ENCODE measurements at regions not wholly inside any gene's neighbourhood (a gene's known extent, or its start where the extent isn't known, plus 50 kb on each side); places are given as distances from the start of the nearest gene placed in this dataset.
"Not testable (repeated sequence)": the region's sequence is repeated elsewhere in the genome, so short reads cannot be mapped to it uniquely, and the experiment has no call there.

DNA sequence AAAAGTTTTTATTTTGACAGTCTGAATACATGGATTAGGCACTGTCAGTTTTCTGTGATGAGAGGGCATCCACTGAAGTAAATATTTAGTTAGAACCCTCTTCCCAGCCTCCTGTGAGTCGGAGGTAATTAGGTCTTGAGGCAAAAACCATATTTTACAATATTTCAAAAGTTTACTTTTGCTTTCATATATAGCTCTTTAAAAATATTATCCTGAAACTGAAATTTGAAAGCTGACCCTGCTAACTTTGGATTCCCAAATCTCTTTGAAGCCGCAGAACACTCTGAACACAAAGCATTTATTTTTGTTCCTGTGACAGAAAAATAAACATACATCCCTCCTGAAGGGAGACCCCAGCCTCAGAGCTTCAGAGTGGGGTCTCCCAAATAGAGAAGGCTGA, 317.4 kb downstream of the KIF20B start:
- DNase-seq (ENCODE audit: low read depth in 4 of 4, low spot score in 1 of 4): no peak

DNA sequence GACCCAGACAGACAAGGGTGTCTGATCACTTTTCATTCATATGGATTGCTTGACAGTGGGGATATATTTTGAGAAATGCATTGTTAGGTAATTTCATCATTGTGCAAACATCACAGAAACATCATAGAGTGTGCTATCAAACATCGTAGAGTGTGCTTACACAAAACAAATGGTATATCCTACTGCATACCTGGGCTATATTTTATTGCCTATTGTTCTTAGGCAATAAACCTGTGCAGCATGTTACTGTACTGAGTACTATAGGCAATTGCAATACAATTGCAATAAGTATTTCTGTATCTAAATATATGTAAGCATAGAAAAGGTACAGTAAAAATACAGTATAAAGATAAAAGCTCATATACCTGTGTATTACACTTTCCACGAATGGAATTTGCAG, 319.1 kb downstream of the KIF20B start:
- DNase-seq (ENCODE audit: low read depth in 4 of 4, low spot score in 1 of 4): no peak

DNA sequence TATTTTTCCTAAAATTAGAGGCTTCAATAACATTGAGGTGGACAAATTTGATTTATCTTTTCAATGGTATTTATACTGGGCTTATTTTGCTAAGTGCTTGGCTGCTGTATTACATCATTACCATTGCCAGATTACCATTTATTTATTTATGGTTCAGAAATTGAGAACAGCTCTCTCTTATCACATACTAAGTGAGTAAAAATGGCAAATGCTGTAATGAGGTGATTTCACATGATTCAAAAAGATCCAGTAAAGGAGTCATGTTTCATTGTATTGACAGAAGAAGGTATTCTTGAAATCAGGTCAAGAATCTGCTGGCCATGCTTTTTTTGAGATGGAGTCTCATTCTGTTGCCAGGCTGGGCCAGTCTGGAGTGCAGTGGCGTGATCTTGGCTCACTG, 322.6 kb downstream of the KIF20B start:
- no peak for DNase-seq (ENCODE audit: low read depth in 4 of 4, low spot score in 1 of 4)

DNA sequence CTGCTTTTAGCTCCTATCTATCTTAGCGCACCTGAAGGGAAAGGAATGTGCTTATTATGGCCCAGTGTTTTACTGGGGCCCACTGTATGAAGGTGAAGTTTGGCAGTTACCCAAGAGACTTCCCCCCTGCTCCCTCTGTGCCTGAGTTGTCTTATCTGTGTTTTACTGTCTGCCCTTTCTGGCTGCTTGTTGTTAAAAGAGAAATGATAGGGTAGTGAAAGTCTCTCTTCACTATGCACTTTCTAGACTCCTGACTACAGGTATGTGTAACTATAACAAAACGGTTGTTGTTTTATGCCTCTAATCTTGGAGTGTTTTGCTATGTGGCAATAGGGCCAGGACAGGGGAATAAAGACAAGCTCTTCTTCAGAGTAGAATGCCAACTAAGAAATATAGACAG, 326.9 kb downstream of the KIF20B start:
- no peak for DNase-seq (ENCODE audit: low read depth in 4 of 4, low spot score in 1 of 4)

DNA sequence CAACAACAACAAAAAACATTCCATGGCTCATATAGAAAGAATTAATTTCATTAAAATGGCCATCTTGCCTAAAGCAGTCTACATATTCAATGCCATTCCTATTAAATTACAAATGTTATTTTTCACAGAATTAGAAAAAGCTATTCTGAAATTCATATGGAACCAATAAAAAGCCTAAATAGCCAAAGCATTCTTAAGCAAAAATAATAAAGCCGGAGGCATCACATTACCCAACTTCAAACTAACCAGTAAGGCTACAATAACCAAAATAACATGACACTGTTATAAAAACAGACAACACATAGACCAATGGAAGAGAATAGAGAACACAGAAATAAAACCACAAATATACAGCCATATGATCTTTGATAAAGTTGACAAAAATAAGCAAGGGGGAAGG, 330.4 kb downstream of the KIF20B start:
- no peak for DNase-seq (ENCODE audit: low read depth in 4 of 4, low spot score in 1 of 4)

DNA sequence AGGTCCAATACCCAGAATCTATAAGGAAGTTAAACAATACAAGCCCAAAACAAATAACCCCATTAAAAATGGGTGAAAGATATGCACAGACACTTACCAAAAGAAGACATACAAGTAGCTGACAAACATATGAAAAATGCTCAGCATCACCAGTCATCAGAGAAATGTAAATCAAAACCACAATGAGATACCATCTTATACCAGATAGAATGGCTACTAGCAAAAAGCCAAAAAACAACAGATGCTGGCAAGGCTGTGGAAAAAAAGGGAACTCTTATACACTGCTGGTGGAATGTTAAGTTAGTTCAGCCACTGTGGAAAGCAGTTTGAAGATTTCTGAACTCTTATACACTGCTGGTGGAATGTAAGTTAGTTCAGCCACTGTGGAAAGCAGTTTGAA, 331.1 kb downstream of the KIF20B start:
- no peak for DNase-seq (ENCODE audit: low read depth in 4 of 4, low spot score in 1 of 4)

DNA sequence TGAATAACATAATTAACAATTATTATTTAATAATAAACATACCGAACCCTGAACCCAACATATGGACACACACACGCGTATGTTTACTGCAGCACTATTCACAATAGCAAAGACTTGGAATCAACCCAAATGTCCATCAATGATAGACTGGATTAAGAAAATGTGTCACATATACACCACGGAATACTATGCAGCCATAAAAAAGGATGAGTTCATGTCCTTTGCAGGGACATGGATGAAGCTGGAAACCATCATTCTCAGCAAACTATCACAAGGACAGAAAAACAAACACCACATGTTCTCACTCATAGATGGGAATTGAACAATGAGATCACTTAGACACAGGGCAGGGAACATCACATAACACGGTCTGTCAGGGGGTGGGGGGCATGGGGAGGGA, 333.5 kb downstream of the KIF20B start:
- not testable (repeated sequence) for DNase-seq (ENCODE audit: low read depth in 4 of 4, low spot score in 1 of 4)

DNA sequence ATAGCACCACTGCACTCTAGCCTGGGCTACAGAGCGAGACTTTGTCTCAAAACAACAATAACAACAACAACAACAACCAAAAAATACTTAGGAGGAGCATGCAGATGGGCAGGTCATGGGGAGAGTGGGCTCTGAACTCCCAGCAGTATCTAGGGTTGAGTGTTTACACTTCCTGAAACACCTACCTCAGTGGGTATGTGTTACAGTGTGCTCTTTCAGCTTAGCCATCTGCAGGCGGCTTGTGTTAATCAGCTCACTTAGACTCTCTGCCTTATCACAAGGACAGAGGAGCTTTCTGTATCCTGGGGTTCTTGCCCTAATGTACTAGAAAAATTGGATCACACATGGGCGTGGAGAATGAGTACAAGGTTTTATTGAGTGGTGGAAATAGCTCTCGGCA, 340.2 kb downstream of the KIF20B start:
- DNase-seq (ENCODE audit: low read depth in 4 of 4, low spot score in 1 of 4): no peak

DNA sequence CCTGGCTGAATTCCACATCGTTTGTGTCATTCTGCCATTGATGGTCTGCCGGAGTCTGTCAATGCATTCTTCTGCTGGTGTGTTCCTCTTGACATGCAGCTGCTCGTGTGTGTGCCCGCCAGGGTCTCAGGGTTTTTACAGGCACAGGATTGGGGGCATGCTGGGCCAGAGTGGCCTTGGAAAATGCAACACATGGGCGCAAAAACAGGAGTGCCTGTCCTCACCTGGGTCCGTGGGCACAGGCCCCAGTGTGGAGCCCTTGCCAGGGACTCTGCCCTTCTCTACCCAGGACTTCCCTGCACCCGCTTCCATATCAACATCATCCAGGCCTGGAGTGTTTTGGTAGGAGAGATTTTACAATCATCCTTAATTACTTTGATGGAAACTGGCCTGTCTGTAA, 340.7 kb downstream of the KIF20B start:
- no peak for DNase-seq (ENCODE audit: low read depth in 4 of 4, low spot score in 1 of 4)

DNA sequence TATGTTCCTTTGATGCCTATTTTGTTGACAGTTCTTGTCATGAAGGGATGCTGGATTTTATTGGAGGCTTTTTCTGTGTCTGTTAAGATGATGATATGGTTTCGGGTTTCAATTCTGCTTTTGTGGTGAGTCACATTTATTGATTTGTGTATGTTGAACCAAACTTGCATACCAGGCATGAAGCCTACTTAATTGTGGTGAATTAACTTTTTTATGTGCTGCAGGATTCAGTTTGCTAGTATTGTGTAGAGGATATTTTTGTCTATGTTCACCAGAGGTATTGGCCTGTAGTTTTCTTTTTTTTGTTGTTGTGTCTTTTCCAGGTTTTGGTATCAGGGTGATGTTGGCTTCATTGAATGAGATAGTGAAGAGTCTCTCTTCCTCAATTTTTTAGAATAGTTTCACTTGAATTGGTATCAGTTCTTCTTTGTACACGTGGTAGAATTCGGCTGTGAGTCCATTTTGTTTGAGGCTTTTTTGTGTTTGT, 345.9 kb downstream of the KIF20B start:
- no peak for DNase-seq (ENCODE audit: low read depth in 4 of 4, low spot score in 1 of 4)

DNA sequence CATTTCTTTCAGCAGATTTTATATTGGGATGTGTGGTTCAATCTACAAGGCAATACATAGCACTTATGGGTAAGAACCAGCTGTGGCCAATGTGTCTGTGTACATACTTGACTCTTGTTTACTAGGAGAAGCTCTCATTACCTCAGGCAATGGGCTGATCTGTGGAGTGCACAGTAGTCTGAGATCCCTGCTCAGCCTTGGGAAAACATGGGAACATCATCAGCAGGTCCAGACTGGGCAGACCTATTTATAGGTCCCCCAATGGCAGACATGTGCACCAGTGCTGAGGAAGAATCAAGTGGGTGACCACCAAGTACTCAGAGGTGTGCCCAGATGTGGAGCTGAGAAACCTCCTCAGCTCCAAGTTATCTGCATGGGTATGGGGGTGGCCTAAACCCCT, 349.7 kb downstream of the KIF20B start:
- no peak for DNase-seq (ENCODE audit: low read depth in 4 of 4, low spot score in 1 of 4)

DNA sequence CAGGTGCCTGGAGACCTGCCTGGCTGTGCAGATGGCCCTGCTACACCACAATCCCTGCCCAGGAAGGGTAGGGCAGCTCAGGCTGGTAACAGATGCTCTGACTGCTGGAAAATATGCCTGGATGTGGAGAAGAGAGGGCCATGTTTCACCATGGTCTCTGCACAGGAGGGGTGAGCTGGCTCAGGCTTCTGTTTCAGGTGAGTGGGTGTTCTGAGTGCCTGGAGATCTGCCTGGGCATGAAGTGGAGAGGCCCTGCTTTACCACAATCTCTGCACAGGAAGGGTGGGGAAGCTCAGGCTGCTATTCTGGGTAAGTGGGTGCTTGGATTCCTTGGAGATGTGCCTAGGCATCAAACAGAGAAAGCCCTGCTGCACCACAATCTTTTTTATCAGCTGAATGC, 350.1 kb downstream of the KIF20B start:
- no peak for DNase-seq (ENCODE audit: low read depth in 4 of 4, low spot score in 1 of 4)

DNA sequence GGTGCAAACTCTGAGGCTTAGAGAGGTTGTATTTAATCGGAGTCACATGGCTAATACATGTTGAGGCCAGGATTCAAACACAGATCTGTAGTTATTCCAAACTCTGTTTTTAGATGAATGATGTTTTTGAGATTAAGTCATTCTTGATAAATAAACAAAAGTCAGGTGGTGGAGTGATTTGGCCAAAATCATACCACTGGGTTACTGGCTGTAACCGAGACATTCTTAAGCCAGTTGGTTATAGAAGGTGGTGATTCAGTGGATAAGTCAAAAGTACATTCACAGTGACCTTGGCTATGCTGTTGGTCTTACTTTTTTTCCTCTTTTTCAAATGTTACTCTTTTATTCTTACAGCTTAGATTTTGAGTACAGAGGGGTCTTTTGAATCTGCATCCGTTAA, 361.4 kb downstream of the KIF20B start:
- no peak for DNase-seq (ENCODE audit: low read depth in 4 of 4, low spot score in 1 of 4)

DNA sequence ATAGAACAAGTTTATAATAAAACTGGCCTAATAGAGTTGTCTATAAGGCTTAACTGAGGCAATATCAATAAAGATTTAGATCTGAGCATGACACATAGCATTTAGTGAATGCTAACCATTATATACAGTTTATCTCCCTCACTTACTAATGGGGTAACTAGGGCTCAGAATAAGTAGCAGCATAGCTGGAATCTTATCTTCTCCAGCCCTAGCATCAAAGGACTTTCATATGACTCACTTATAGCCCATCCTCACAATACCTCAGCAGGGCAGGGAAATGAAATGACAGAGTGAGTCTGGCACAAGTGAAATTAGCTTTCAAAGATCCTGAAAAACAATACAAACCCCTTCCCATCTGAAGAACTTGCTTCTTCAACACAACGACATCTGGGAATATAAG, 362.9 kb downstream of the KIF20B start:
- no peak for DNase-seq (ENCODE audit: low read depth in 4 of 4, low spot score in 1 of 4)

DNA sequence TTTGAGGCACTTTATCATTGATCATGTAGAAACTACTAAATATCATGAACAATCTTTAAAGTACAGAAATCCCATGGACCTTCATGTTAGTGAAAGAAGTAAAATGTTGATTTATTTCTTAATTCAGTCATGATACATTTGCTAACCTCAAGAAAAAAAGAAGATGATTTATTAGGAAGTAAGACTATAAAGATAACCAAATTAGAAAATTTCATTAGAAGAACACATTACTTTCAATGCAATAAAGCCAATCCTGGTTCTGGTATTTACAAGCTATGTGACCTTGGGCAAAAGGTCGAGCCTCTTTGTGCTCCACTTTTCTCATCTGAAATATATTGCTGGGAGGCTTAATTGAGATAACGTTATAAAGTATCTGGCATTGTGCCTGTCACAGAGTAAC, 365.0 kb downstream of the KIF20B start:
- DNase-seq (ENCODE audit: low read depth in 4 of 4, low spot score in 1 of 4): no peak

DNA sequence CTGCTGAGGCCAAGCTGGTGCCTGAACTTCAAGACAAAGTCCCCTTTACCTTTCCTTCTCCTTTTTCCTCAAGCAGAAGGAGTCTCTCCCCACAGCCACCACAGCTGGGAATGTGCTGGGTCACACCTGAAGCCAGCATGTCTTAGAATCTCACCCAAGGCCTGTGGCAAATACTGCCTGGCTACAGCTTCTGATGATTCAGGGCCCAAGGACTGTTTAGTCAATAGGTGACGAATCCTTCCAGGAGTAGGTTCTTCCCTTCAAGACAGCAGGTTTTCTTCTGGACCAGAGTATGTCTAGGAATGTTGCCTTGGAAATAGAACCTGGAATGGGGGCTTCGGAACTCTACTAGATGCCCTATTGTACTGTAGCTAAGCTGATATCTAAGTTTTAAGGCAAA, 374.6 kb downstream of the KIF20B start:
- DNase-seq (ENCODE audit: low read depth in 4 of 4, low spot score in 1 of 4): no peak

DNA sequence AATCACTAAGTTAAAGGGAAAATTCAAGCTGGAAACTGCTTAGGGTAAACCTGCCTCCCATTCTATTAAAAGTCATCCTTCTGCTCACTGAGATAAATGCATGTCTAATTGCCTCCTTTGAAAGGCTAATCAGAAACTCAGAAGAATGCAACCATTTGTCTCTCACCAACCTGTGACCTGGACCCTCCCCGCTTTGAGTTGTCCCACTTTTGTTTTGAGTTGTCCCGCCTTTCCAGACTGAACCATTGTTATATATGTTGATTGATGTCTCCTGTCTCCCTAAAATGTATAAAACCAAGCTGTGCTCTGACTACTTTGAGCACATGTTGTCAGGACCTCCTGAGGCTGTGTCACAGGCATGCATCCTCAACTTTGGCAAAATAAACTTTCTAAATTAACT, 378.4 kb downstream of the KIF20B start:
- DNase-seq (ENCODE audit: low read depth in 4 of 4, low spot score in 1 of 4): no peak

DNA sequence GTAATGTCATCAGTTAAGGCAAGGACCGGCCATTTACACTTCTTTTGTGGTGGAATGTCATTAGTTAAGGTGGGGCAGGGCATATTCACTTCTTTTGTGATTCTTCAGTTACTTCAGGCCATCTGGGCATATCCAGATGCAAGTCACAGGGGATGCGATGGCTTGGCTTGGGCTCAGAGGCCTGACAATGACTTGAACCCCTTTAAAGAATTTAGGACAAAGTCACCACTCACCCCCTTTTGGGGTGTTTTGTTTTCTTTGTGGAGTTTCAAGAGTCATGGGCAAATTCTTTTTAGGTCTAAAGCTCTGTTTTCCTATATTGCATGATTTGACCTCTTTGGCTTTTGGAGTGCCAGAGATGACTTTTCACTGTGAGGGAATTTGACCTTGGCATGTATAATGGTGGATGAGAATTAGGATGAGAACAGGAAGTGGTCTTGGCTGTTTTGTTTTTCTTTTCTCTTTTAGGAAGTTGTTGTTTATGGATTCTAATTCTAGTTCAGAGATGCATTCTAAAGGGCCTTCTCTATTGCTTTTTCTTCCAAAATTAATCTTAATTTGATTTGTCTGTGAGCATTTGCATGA, 385.3 kb downstream of the KIF20B start:
- not testable (repeated sequence) for DNase-seq (ENCODE audit: low read depth in 4 of 4, low spot score in 1 of 4)

DNA sequence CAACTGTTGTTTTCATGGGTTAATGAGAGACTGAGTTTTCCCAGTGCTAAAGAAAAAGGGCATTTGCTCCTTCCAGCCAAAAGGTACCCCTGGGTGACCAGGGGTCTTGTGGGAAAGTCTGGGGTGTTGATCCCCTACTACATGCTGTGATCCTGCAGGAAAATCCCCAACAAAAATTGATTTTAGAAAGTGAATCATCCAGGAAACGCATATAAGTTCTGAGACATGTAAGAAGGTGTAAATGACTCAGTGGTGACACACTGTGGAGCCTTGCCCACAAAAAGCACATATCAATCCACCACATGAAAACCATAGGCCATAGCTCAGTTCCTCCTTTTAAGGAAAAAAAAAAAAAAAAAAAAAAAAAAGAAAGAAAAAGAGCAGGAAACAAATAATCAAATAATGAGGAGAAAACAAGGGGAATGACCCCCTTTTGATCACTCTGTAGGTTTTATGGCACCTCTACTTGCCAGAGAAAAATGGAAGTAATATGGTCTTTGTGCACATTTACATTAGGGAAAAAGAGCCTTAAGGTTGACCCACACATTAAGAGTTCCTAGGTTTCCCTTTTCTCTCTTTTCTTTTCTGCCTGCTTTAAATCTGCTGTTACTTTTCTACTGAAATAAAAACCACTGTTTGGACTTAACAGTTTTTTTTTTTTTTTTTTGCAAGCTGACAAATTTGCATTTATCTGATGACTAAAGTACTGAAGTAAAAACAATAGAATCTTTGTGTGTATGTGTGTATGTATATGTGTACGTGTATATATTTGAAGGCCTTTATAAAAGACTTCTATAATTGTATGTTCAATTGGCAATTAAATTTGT, 386.0 kb downstream of the KIF20B start:
- peak in 2 of 4 experiments; percentile 4 to 7 for DNase-seq (ENCODE audit: low read depth in 4 of 4, low spot score in 1 of 4)

DNA sequence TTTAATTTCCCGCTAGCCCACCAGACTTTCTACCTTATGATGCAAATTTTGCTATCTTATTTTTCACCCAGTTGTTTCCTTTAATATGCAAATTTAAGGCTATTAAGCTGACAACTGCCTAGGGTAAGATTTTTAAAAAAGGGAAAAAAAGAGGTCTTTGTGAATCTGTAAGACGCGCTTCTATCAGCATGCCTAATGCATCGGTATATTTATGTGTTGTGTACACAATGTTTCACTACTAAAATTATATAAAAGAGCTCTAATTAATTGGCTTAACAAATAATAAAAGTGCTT, 386.6 kb downstream of the KIF20B start:
- DNase-seq (ENCODE audit: low read depth in 4 of 4, low spot score in 1 of 4): no peak

DNA sequence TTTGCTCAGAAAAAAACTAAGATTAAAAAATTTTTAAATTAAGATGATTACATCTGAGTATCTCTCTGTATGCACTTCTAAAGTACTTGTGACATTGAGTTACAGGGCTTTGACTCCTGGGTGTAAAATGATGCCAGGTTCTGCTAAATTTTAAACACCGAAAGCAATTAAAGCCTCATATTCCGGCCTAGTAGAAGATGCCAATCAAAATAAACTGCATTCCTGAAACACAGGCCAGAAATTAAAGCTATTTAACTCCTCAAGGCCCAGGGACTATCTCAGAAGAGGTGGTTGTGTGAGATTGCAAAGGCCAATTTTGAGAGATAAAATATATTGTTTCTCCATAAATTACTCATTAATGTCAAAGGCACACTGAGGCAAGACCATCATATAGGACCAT, 388.3 kb downstream of the KIF20B start:
- DNase-seq (ENCODE audit: low read depth in 4 of 4, low spot score in 1 of 4): no peak

DNA sequence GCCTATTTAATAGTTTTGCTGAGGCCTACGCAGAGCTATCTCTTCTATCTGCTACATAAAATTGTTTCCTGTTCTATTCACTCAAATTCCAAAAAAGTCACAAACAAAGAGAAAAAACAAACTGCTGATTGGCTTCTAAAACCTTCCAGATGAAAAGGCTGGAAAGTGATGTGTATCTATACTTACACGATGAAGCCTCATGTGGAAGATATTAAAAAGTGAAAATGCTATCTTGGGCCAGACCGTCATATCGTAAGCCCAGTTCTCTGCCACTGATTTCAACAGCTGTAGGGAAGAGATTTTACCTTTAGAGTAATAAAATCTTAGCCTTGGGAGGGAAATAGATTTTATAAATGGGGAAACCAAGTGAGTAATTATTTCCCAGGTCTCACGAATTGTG, 394.8 kb downstream of the KIF20B start:
- DNase-seq (ENCODE audit: low read depth in 4 of 4, low spot score in 1 of 4): no peak

DNA sequence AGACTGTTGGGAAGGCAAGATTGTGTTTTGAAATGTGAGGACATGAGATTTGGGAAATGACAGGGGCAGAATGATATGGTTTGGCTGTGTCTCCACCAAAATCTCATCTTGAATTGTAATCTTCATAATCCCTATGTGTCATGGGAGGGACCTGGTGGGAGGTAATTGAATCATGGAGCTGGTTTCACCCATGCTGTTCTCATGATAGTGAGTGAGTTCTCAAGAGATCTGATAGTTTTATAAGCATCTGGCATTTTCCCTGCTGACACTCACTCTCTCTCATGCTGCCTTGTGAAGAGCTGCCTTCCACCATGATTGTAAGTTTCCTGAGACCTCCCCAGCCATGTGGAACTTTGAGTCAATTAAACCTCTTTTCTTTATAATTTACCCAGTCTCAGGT, 406.2 kb downstream of the KIF20B start:
- DNase-seq (ENCODE audit: low read depth in 4 of 4, low spot score in 1 of 4): not testable (repeated sequence)
